NT2/D1 (cell line): ENCODE measurements at regions not wholly inside any gene's neighbourhood (a gene's known extent, or its start where the extent isn't known, plus 50 kb on each side); places are given as distances from the start of the nearest gene placed in this dataset.

ENCODE experiments used
- SUZ12 ChIP-seq: IDR thresholded peaks from 2 replicates; pipeline ENCODE4 v1.6.1; 2011; ENCODE audit not compliant: insufficient read length, insufficient read depth; ENCODE audit errors: extremely low read depth
- YY1 ChIP-seq: IDR thresholded peaks from 2 replicates; pipeline ENCODE4 v1.6.1; 2011; ENCODE audit not compliant: insufficient read length, insufficient read depth
- ZNF274 ChIP-seq: IDR thresholded peaks from 2 replicates; pipeline ENCODE4 v1.6.1; 2011; ENCODE audit warnings: mild to moderate bottlenecking, low read depth, low read length

DNA sequence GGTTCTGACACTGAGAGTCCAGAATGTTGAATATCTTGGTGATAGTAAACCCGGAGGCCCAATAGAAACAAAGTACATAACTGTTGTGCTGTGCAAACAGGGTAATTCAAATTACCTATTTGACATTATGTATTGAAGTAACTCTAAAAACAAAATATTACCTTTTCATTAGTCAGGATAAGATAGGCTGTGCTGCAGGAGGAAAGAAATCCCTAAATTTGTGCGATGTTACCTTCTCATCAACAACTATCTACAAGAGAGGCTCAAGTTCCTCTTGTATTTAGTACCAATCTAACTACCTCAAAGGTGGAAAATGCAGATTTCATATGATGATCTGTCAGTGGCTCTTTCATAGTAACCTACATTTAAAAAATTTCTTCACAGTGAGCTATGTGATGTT lies 367.2 kb downstream of the ZFHX3 start:
- no peak for TF ChIP-seq ZNF274
- TF ChIP-seq YY1: no peak
- no peak for TF ChIP-seq SUZ12
